ENCODE measurements at regions not wholly inside any gene's neighbourhood (a gene's known extent, or its start where the extent isn't known, plus 50 kb on each side); places are given as distances from the start of the nearest gene placed in this dataset.

- DNase-seq (ENCODE audit: insufficient read length, low spot score) (no peak), FAIRE-seq (no peak)
- TF ChIP-seq CTCF (IDR thresholded peaks at IDR 0.05; ENCODE audit: insufficient read depth, missing control alignments): no peak
Measured at GRCh38 chr6:65818576-65818975, 111.5 kb upstream of the EYS start.

- TF ChIP-seq CTCF (IDR thresholded peaks at IDR 0.05; ENCODE audit: insufficient read depth, missing control alignments): no peak
- no peak for DNase-seq (ENCODE audit: insufficient read length, low spot score)
- no peak for FAIRE-seq
Measured at GRCh38 chr6:65816991-65817390, 110.0 kb upstream of the EYS start.

GRCh38 chr6:65814071-65814470 is 107.0 kb upstream of the EYS start:
- FAIRE-seq: no peak
- no peak for DNase-seq (ENCODE audit: insufficient read length, low spot score)
- TF ChIP-seq CTCF (IDR thresholded peaks at IDR 0.05; ENCODE audit: insufficient read depth, missing control alignments): no peak

- TF ChIP-seq CTCF (IDR thresholded peaks at IDR 0.05; ENCODE audit: insufficient read depth, missing control alignments): no peak
- FAIRE-seq: no peak
Measured at GRCh38 chr6:65803186-65803585, 96.2 kb upstream of the EYS start.

GRCh38 chr6:65799389-65799788 is 92.4 kb upstream of the EYS start:
- no peak for TF ChIP-seq CTCF (IDR thresholded peaks at IDR 0.05; ENCODE audit: insufficient read depth, missing control alignments)
- no peak for FAIRE-seq
- DNase-seq (ENCODE audit: insufficient read length, low spot score): no peak

More at GRCh38 chr6:65803186-65803585, 96.2 kb upstream of the EYS start:
- DNase-seq (ENCODE audit: insufficient read length, low spot score): no peak

GRCh38 chr6:65798280-65799014 is 91.4 kb upstream of the EYS start:
- no peak for DNase-seq (ENCODE audit: insufficient read length, low spot score)
- no peak for FAIRE-seq
- TF ChIP-seq CTCF (IDR thresholded peaks at IDR 0.05; ENCODE audit: insufficient read depth, missing control alignments): no peak

- TF ChIP-seq CTCF (IDR thresholded peaks at IDR 0.05; ENCODE audit: insufficient read depth, missing control alignments): no peak
- DNase-seq (ENCODE audit: insufficient read length, low spot score) (no peak), FAIRE-seq (no peak)
Measured at GRCh38 chr6:65790666-65791065, 83.6 kb upstream of the EYS start.
